ENCODE measurements at regions not wholly inside any gene's neighbourhood (a gene's known extent, or its start where the extent isn't known, plus 50 kb on each side); places are given as distances from the start of the nearest gene placed in this dataset.
A peak's percentile ranks its signal among the peaks of the same experiment; 100 is the strongest.

- Histone ChIP-seq H3K9me3 (no peaks in the 10 kb centered on the region), H3K4me3 (peak overlapping the region in 2 of 4 donors; percentile 1 to 17), H3K27me3 (no peaks in the 10 kb centered on the region), H3K36me3 (no peaks in the 10 kb centered on the region), H3K4me1 (peaks cover 10 to 79% (median 44%) of the 10 kb centered on the region in 4 donors), H3K27ac (peak overlapping the region; percentile 71 to 82 (median 78))
- in situ Hi-C loops (cut with MboI; ENCODE audit: low pct_ligation_motif_present in 1 of 4, low pct_unique_long_range_greater_than_20kb in 1 of 4, low sequenced_read_pairs in 3 of 4) (no loop called here), intact Hi-C loops (cut with DNase I; ENCODE audit: low total_unique reads) (no loop called here)
- DNase-seq = peak; percentile 32
- 46 to 49% methylated on average over 10 to 11 of the region's 11 CpGs for WGBS, 2 donors (ENCODE audit: low coverage in 1 of 2)
- TF ChIP-seq POLR2A (IDR thresholded peaks at IDR 0.05) (peak; percentile 53), POLR2AphosphoS5 (IDR thresholded peaks at IDR 0.05) (peak in 1 of 3 donors; percentile 60), CTCF (IDR thresholded peaks at IDR 0.05) (no peak), EP300 (IDR thresholded peaks at IDR 0.05; ENCODE audit: low read depth) (no peak)
Measured at GRCh38 chr13:44758630-44759383, 182.7 kb upstream of the TSC22D1 start.

- intact Hi-C loops (cut with DNase I; ENCODE audit: low total_unique reads) = no loop called here
Measured at GRCh38 chr13:44757671-44758070, 181.5 kb upstream of the TSC22D1 start.

GRCh38 chr13:44756276-44756810 lies 180.2 kb upstream of the TSC22D1 start:
- Histone ChIP-seq H3K27ac (peak overlapping the region; percentile 69 to 82 (median 80)), H3K4me1 (peaks cover 10 to 68% (median 42%) of the 10 kb centered on the region in 4 donors), H3K4me3 (no peak overlapping the region), H3K9me3 (no peaks in the 10 kb centered on the region), H3K36me3 (no peaks in the 10 kb centered on the region), H3K27me3 (no peaks in the 10 kb centered on the region)
- peak in 2 of 3 donors; percentile 23 to 54 for TF ChIP-seq POLR2AphosphoS5 (IDR thresholded peaks at IDR 0.05)
- peak; percentile 16 for TF ChIP-seq POLR2A (IDR thresholded peaks at IDR 0.05)
- no peak for TF ChIP-seq EP300 (IDR thresholded peaks at IDR 0.05; ENCODE audit: low read depth)
- no peak for TF ChIP-seq CTCF (IDR thresholded peaks at IDR 0.05)
- DNase-seq = no peak
- intact Hi-C loops (cut with DNase I; ENCODE audit: low total_unique reads) (no loop called here), in situ Hi-C loops (cut with MboI; ENCODE audit: low pct_ligation_motif_present in 1 of 4, low pct_unique_long_range_greater_than_20kb in 1 of 4, low sequenced_read_pairs in 3 of 4) (no loop called here)
- 38 to 44% methylated on average over 4 of the region's 4 CpGs for WGBS, 2 donors (ENCODE audit: low coverage in 1 of 2)

More at GRCh38 chr13:44757671-44758070, 181.5 kb upstream of the TSC22D1 start:
- Histone ChIP-seq H3K36me3 (no peaks in the 10 kb centered on the region), H3K27ac (peak overlapping the region; percentile 69 to 82 (median 76)), H3K9me3 (no peaks in the 10 kb centered on the region), H3K27me3 (no peaks in the 10 kb centered on the region), H3K4me3 (peak overlapping the region in 2 of 4 donors; percentile 1 to 17), H3K4me1 (peaks cover 10 to 70% (median 35%) of the 10 kb centered on the region in 4 donors)
- in situ Hi-C loops (cut with MboI; ENCODE audit: low pct_ligation_motif_present in 1 of 4, low pct_unique_long_range_greater_than_20kb in 1 of 4, low sequenced_read_pairs in 3 of 4) = no loop called here
- TF ChIP-seq POLR2A (IDR thresholded peaks at IDR 0.05) (no peak), CTCF (IDR thresholded peaks at IDR 0.05) (no peak)
- 89 to 94% methylated on average over 3 of the region's 3 CpGs for WGBS, 2 donors (ENCODE audit: low coverage in 1 of 2)
- no peak for DNase-seq

GRCh38 chr13:44755872-44756271 lies 179.7 kb upstream of the TSC22D1 start:
- peak overlapping the region; percentile 69 to 82 (median 80) for H3K27ac ChIP-seq
- peaks cover 10 to 70% (median 45%) of the 10 kb centered on the region in 4 donors for H3K4me1 ChIP-seq

More at GRCh38 chr13:44755872-44756271, 179.7 kb upstream of the TSC22D1 start:
- intact Hi-C loops (cut with DNase I; ENCODE audit: low total_unique reads) = no loop called here
- WGBS, 2 donors (ENCODE audit: low coverage in 1 of 2) = 73 to 78% methylated on average over 6 of the region's 6 CpGs
- Histone ChIP-seq H3K4me3 (no peak overlapping the region), H3K36me3 (no peaks in the 10 kb centered on the region), H3K9me3 (no peaks in the 10 kb centered on the region), H3K27me3 (no peaks in the 10 kb centered on the region)
- TF ChIP-seq POLR2A (IDR thresholded peaks at IDR 0.05) (no peak), EP300 (IDR thresholded peaks at IDR 0.05; ENCODE audit: low read depth) (no peak), CTCF (IDR thresholded peaks at IDR 0.05) (no peak), POLR2AphosphoS5 (IDR thresholded peaks at IDR 0.05) (no peak)
- in situ Hi-C loops (cut with MboI; ENCODE audit: low pct_ligation_motif_present in 1 of 4, low pct_unique_long_range_greater_than_20kb in 1 of 4, low sequenced_read_pairs in 3 of 4) = no loop called here
- no peak for DNase-seq
